IMR-90 (cell line): ENCODE measurements at regions not wholly inside any gene's neighbourhood (a gene's known extent, or its start where the extent isn't known, plus 50 kb on each side); places are given as distances from the start of the nearest gene placed in this dataset.

Experiments used
- ATAC-seq: fragments of 200-7000 bp; cut with Tn5 transposase; 2 replicates; pipeline ENCODE4 v1.9.1; 2020; ENCODE audit warnings: low read depth, mild to moderate bottlenecking, moderate library complexity
- BruUV-seq: library from RNA; stranded (reverse); fragments of 400-500 nt; replicated peaks from 2 replicates; lab custom pipeline; 2021; lab: Mats Ljungman, UMichigan
- CTCF ChIA-PET: fragments of 300-600 bp; formaldehyde crosslinking; extraction: SDS; loops from one replicate; lab custom pipeline; 2021; ENCODE audit warnings: antibody characterized with exemption; lab: Yijun Ruan, JAX
- POLR2A ChIA-PET: fragments of 300-600 bp; sonication (Branson Sonifier 250); formaldehyde crosslinking; loops from one replicate; lab custom pipeline; 2022; ENCODE audit warnings: antibody characterized with exemption; ENCODE audit not compliant: unreplicated experiment; lab: Charles Lee
- DNase-seq: peaks from one replicate; pipeline ENCODE4 v3.0.0; 2013
- H2AFZ ChIP-seq: replicated peaks from 2 replicates; pipeline ENCODE3; 2013; ENCODE audit warnings: low read length, mild to moderate bottlenecking; ENCODE audit not compliant: poor library complexity
- H2AK5ac ChIP-seq: 2 replicates; pipeline ENCODE4 v1.6.1; 2013; ENCODE audit warnings: low read depth, low read length, inconsistent platforms
- H2AK9ac ChIP-seq: replicated peaks from 2 replicates; pipeline ENCODE3; 2013; ENCODE audit warnings: mild to moderate bottlenecking, low read depth, low read length, moderate library complexity; ENCODE audit not compliant: poor library complexity
- H2BK120ac ChIP-seq: 2 replicates; pipeline ENCODE4 v1.6.1; 2013; ENCODE audit warnings: low read depth, low read length, inconsistent platforms
- H2BK15ac ChIP-seq: 3 replicates; pipeline ENCODE4 v1.6.1; 2013; ENCODE audit warnings: low read depth, low read length, inconsistent platforms
- H2BK20ac ChIP-seq: 2 replicates; pipeline ENCODE4 v1.6.1; 2013; ENCODE audit warnings: low read depth, mild to moderate bottlenecking, inconsistent platforms, low read length, moderate library complexity
- H2BK5ac ChIP-seq: 2 replicates; pipeline ENCODE4 v1.6.1; 2013; ENCODE audit warnings: mild to moderate bottlenecking, low read depth, low read length, inconsistent platforms; ENCODE audit not compliant: poor library complexity, severe bottlenecking
- H3K14ac ChIP-seq: replicated peaks from 2 replicates; pipeline ENCODE4 v1.6.1; 2013; ENCODE audit warnings: low read depth, low read length, inconsistent platforms
- H3K18ac ChIP-seq: 2 replicates; pipeline ENCODE4 v1.6.1; 2013; ENCODE audit warnings: low read depth, low read length, control low read depth
- H3K23ac ChIP-seq: 2 replicates; pipeline ENCODE4 v1.6.1; 2013; ENCODE audit warnings: low read depth, low read length, inconsistent platforms
- H3K27ac ChIP-seq: 2 replicates; pipeline ENCODE4 v1.5.1; 2013; ENCODE audit warnings: mild to moderate bottlenecking, control low read depth, low read length; ENCODE audit not compliant: insufficient read depth
- H3K27me3 ChIP-seq: 2 replicates; pipeline ENCODE4 v1.6.1; 2013; ENCODE audit warnings: low read length; ENCODE audit not compliant: control insufficient read depth, insufficient read depth
- H3K36me3 ChIP-seq: 2 replicates; pipeline ENCODE4 v1.6.1; 2013; ENCODE audit warnings: low read length, mixed read lengths; ENCODE audit not compliant: control insufficient read depth, insufficient read depth
- H3K4ac ChIP-seq: 2 replicates; pipeline ENCODE4 v1.6.1; 2013; ENCODE audit warnings: low read depth, low read length, inconsistent platforms
- H3K4me1 ChIP-seq: 2 replicates; pipeline ENCODE4 v1.6.1; 2013; ENCODE audit warnings: low read length, mixed read lengths; ENCODE audit not compliant: control insufficient read depth, insufficient read depth
- H3K4me2 ChIP-seq: 2 replicates; pipeline ENCODE4 v1.6.1; 2013; ENCODE audit warnings: low read depth, mild to moderate bottlenecking, control low read depth, low read length, moderate library complexity
- H3K4me3 ChIP-seq: 2 replicates; pipeline ENCODE4 v1.5.1; 2013; ENCODE audit warnings: low read depth, mild to moderate bottlenecking, control low read depth, low read length, moderate library complexity; ENCODE audit not compliant: insufficient read depth
- H3K56ac ChIP-seq: 2 replicates; pipeline ENCODE4 v1.6.1; 2013; ENCODE audit warnings: low read length, inconsistent platforms; ENCODE audit not compliant: insufficient read depth; ENCODE audit errors: extremely low read depth
- H3K79me1 ChIP-seq, 2 experiments: 2 replicates each; pipeline ENCODE4 v1.6.1; 2013; ENCODE audit warnings: low read length in 2 of 2, inconsistent platforms in 1 of 2, low read depth in 1 of 2
- H3K9ac ChIP-seq: 2 replicates; pipeline ENCODE4 v1.6.1; 2013; ENCODE audit warnings: low read depth, low read length, control low read depth
- H3K9me1 ChIP-seq: 2 replicates; pipeline ENCODE4 v1.6.1; 2013; ENCODE audit warnings: low read length, inconsistent platforms; ENCODE audit not compliant: insufficient read depth
- H3K9me3 ChIP-seq: 2 replicates; pipeline ENCODE4 v1.6.1; 2013; ENCODE audit warnings: low read length; ENCODE audit not compliant: control insufficient read depth, insufficient read depth
- H4K20me1 ChIP-seq: 2 replicates; pipeline ENCODE4 v1.6.1; 2013; ENCODE audit warnings: low read length, inconsistent platforms; ENCODE audit not compliant: insufficient read depth
- H4K5ac ChIP-seq: 2 replicates; pipeline ENCODE4 v1.6.1; 2013; ENCODE audit warnings: mild to moderate bottlenecking, low read depth, low read length, control low read depth
- H4K8ac ChIP-seq, 2 experiments: 2 replicates each; pipeline ENCODE4 v1.6.1; 2013; ENCODE audit warnings: low read depth in 2 of 2, low read length in 2 of 2, control low read depth in 1 of 2, inconsistent platforms in 1 of 2
- H4K91ac ChIP-seq: 2 replicates; pipeline ENCODE4 v1.6.1; 2013; ENCODE audit warnings: low read depth, low read length, inconsistent platforms; ENCODE audit not compliant: insufficient read depth
- CHD1 ChIP-seq: IDR thresholded peaks from 2 replicates; pipeline ENCODE4 v1.6.1; 2012; ENCODE audit warnings: low read depth, low read length, improper control_type of control experiment
- ELK1 ChIP-seq: fragments of 150-350 bp; IDR thresholded peaks from 2 replicates; pipeline ENCODE4 v1.6.1; 2016; ENCODE audit warnings: low read depth, mild to moderate bottlenecking, low read length, moderate library complexity, borderline replicate concordance
- MXI1 ChIP-seq: IDR thresholded peaks from 2 replicates; pipeline ENCODE4 v1.6.1; 2012; ENCODE audit warnings: low read depth, mild to moderate bottlenecking, low read length, moderate library complexity, borderline replicate concordance
- NFE2L2 ChIP-seq: fragments of 150-350 bp; IDR thresholded peaks from 2 replicates; pipeline ENCODE4 v1.6.1; 2016; ENCODE audit warnings: low read depth, mild to moderate bottlenecking, low read length
- RFX5 ChIP-seq: IDR thresholded peaks from 2 replicates; pipeline ENCODE4 v1.8.0; 2012; ENCODE audit warnings: low read depth, mild to moderate bottlenecking, low read length, moderate library complexity
- WGBS, 2 experiments: methylation state at CpG; one replicate each; pipeline versions ENCODE4 v1.1.5 to v1.1.7; 2013; ENCODE audit warnings: missing lambda C conversion rate in 2 of 2; ENCODE audit not compliant: insufficient read length in 1 of 2; ENCODE audit errors: extremely low coverage in 2 of 2; 5-methylcytosine and 5-hydroxymethylcytosine counted together
- dilution Hi-C: fragments of 300-500 bp; cut with HindIII; formaldehyde crosslinking; loops from one replicate; pipeline ENCODE4 v1.14.3; 2018; ENCODE audit warnings: low sequenced_read_pairs; ENCODE audit not compliant: unreplicated experiment
- in situ Hi-C: fragments of 300-500 bp; cut with MboI; formaldehyde crosslinking; loops from 3 replicates; pipeline ENCODE4 v1.14.3; 2019; ENCODE audit warnings: low sequenced_read_pairs, inconsistent platforms, mixed read lengths
- intact Hi-C: fragments of 100-400 bp; cut with micrococcal nuclease; formaldehyde crosslinking; loops from 2 replicates; pipeline ENCODE4 v1.10.0; 2022

GRCh38 chr1:229147072-229147471, 123.8 kb upstream of the RAB4A start:
- H2AK9ac ChIP-seq = no peak overlapping the region
- H3K23ac ChIP-seq = no peak overlapping the region
- no peak overlapping the region for H3K4ac ChIP-seq
- in situ Hi-C loops (no loop called here), dilution Hi-C loops (no loop called here), intact Hi-C loops (no loop called here)
- no peak overlapping the region for H3K18ac ChIP-seq
- no peak overlapping the region for H3K56ac ChIP-seq
- no peak overlapping the region for H2BK15ac ChIP-seq
- no TSS peak for BruUV-seq
- no peak overlapping the region for H2AK5ac ChIP-seq
- H2AFZ ChIP-seq = no peak overlapping the region
- TF ChIP-seq RFX5 = no peak
- no peak for TF ChIP-seq CHD1
- TF ChIP-seq MXI1 = no peak
- TF ChIP-seq ELK1 = no peak
- no peak for TF ChIP-seq NFE2L2
- no peak overlapping the region for H2BK20ac ChIP-seq
- no peaks in the 10 kb centered on the region for H3K79me1 ChIP-seq
- no peaks in the 10 kb centered on the region for H3K9me1 ChIP-seq
- no peaks in the 10 kb centered on the region; the same call in 1 of the 2 replicates for H3K9me3 ChIP-seq
- ChIA-PET POLR2A (no interaction called here), CTCF (interaction anchor here (0.6 kb wide), 1 partner anchor 18 kb away, joined by 7 read pairs; no protein-coding TSS in a partner anchor)
- no peak overlapping the region for H2BK120ac ChIP-seq
- H3K4me1 ChIP-seq = peaks cover 1% of the 10 kb centered on the region; the same call in 1 of the 2 replicates
- no peak overlapping the region for H3K9ac ChIP-seq
- DNase-seq (no peak), ATAC-seq (no peak)
- no peak overlapping the region for H3K27ac ChIP-seq
- 35% methylated on average over 7 of the region's 16 CpGs; no CpG with 5 or more reads in 1 of the 2 experiments for WGBS, 2 experiments
- H3K14ac ChIP-seq = no peak overlapping the region
- H4K20me1 ChIP-seq = no peaks in the 10 kb centered on the region
- H3K4me2 ChIP-seq = no peak overlapping the region
- H3K36me3 ChIP-seq = no peaks in the 10 kb centered on the region
- H4K5ac ChIP-seq = no peak overlapping the region
- H2BK5ac ChIP-seq = no peak overlapping the region
- H3K27me3 ChIP-seq = peaks cover 51% of the 10 kb centered on the region
- H4K8ac ChIP-seq = no peak overlapping the region
- no peak overlapping the region for H3K4me3 ChIP-seq
- no peak overlapping the region for H4K91ac ChIP-seq
